HAP-1 (cell line): ENCODE measurements at regions not wholly inside any gene's neighbourhood (a gene's known extent, or its start where the extent isn't known, plus 50 kb on each side); places are given as distances from the start of the nearest gene placed in this dataset.

Source experiments
- DNase-seq, 2 experiments: peaks; one replicate each; pipeline ENCODE4 v3.0.0-alpha.2; 2016 to 2020; ENCODE audit warnings: low spot score in 2 of 2
- H3K27me3 ChIP-seq: fragments of 250-450 bp; sonication (Bioruptor Pico); 2 replicates; pipeline ENCODE4 v1.5.1; 2020; ENCODE audit warnings: low read depth, mild to moderate bottlenecking, moderate library complexity
- H3K36me3 ChIP-seq: fragments of 250-450 bp; sonication (Bioruptor Pico); replicated peaks from 2 replicates; pipeline ENCODE4 v1.5.1; 2020; ENCODE audit warnings: mild to moderate bottlenecking
- H3K4me1 ChIP-seq: fragments of 250-450 bp; sonication (Bioruptor Pico); 2 replicates; pipeline ENCODE4 v1.5.1; 2020; ENCODE audit warnings: mild to moderate bottlenecking
- H3K4me3 ChIP-seq: fragments of 250-450 bp; sonication (Bioruptor Pico); 2 replicates; pipeline ENCODE4 v1.5.1; 2020; ENCODE audit warnings: mild to moderate bottlenecking, moderate library complexity
- H3K9me3 ChIP-seq: fragments of 250-450 bp; sonication (Bioruptor Pico); 2 replicates; pipeline ENCODE4 v1.5.1; 2020; ENCODE audit warnings: mild to moderate bottlenecking, moderate library complexity
- in situ Hi-C: fragments of 300-500 bp; cut with MboI; formaldehyde crosslinking; loops from 3 replicates; pipeline ENCODE4 v1.14.3; 2020; ENCODE audit warnings: low sequenced_read_pairs, inconsistent platforms, mixed read lengths

- Histone ChIP-seq H3K4me3 (no peak overlapping the region), H3K4me1 (no peaks in the 10 kb centered on the region), H3K36me3 (no peaks in the 10 kb centered on the region), H3K9me3 (no peaks in the 10 kb centered on the region), H3K27me3 (no peaks in the 10 kb centered on the region)
- in situ Hi-C loops: no loop called here
- DNase-seq: no peak
Observed at GRCh38 chr5:25646421-25647341, 1001.9 kb upstream of the CDH10 start.

- DNase-seq: no peak
- in situ Hi-C loops: no loop called here
- Histone ChIP-seq H3K4me1 (no peaks in the 10 kb centered on the region), H3K4me3 (no peak overlapping the region), H3K27me3 (no peaks in the 10 kb centered on the region), H3K9me3 (no peaks in the 10 kb centered on the region), H3K36me3 (no peaks in the 10 kb centered on the region)
Observed at GRCh38 chr5:25641124-25641523, 996.3 kb upstream of the CDH10 start.

GRCh38 chr5:25619273-25619672 lies 974.5 kb upstream of the CDH10 start:
- no peaks in the 10 kb centered on the region for H3K4me1 ChIP-seq
- no peak overlapping the region for H3K4me3 ChIP-seq
- in situ Hi-C loops: no loop called here
- DNase-seq: no peak
- H3K36me3 ChIP-seq: no peaks in the 10 kb centered on the region
- no peaks in the 10 kb centered on the region for H3K9me3 ChIP-seq
- H3K27me3 ChIP-seq: no peaks in the 10 kb centered on the region

GRCh38 chr5:25618821-25619220 lies 974.0 kb upstream of the CDH10 start:
- no peaks in the 10 kb centered on the region for H3K27me3 ChIP-seq
- DNase-seq: no peak
- in situ Hi-C loops: no loop called here
- no peak overlapping the region for H3K4me3 ChIP-seq
- H3K9me3 ChIP-seq: no peaks in the 10 kb centered on the region
- H3K4me1 ChIP-seq: no peaks in the 10 kb centered on the region
- no peaks in the 10 kb centered on the region for H3K36me3 ChIP-seq

GRCh38 chr5:25614466-25614865 lies 969.7 kb upstream of the CDH10 start:
- H3K4me3 ChIP-seq: no peak overlapping the region
- DNase-seq: no peak
- H3K9me3 ChIP-seq: 0 out of 2 replicates have a peak, but pooled peaks cover 2% of the 10 kb centered on the region
- no peaks in the 10 kb centered on the region for H3K4me1 ChIP-seq
- in situ Hi-C loops: no loop called here
- no peaks in the 10 kb centered on the region for H3K36me3 ChIP-seq
- no peaks in the 10 kb centered on the region for H3K27me3 ChIP-seq

GRCh38 chr5:25604681-25605080 lies 959.9 kb upstream of the CDH10 start:
- Histone ChIP-seq H3K9me3 (no peaks in the 10 kb centered on the region), H3K36me3 (no peaks in the 10 kb centered on the region), H3K4me1 (no peaks in the 10 kb centered on the region), H3K27me3 (no peaks in the 10 kb centered on the region), H3K4me3 (no peak overlapping the region)
- DNase-seq: no peak
- in situ Hi-C loops: no loop called here

GRCh38 chr5:25579111-25579510 lies 934.3 kb upstream of the CDH10 start:
- no peaks in the 10 kb centered on the region for H3K9me3 ChIP-seq
- in situ Hi-C loops: no loop called here

GRCh38 chr5:25573691-25574090 lies 928.9 kb upstream of the CDH10 start:
- no peaks in the 10 kb centered on the region; the same call in 1 of the 2 replicates for H3K4me1 ChIP-seq
- in situ Hi-C loops: no loop called here
- no peaks in the 10 kb centered on the region for H3K36me3 ChIP-seq
- no peak overlapping the region for H3K4me3 ChIP-seq
- DNase-seq: no peak
- H3K27me3 ChIP-seq: no peaks in the 10 kb centered on the region
- no peaks in the 10 kb centered on the region; the same call in 1 of the 2 replicates for H3K9me3 ChIP-seq

More at GRCh38 chr5:25579111-25579510, 934.3 kb upstream of the CDH10 start:
- DNase-seq: no peak
- H3K27me3 ChIP-seq: no peaks in the 10 kb centered on the region
- H3K36me3 ChIP-seq: no peaks in the 10 kb centered on the region
- no peak overlapping the region for H3K4me3 ChIP-seq
- H3K4me1 ChIP-seq: no peaks in the 10 kb centered on the region

GRCh38 chr5:25570067-25570583 lies 925.3 kb upstream of the CDH10 start:
- Histone ChIP-seq H3K36me3 (no peaks in the 10 kb centered on the region), H3K4me1 (no peaks in the 10 kb centered on the region; the same call in 1 of the 2 replicates), H3K9me3 (no peaks in the 10 kb centered on the region; the same call in 1 of the 2 replicates), H3K4me3 (no peak overlapping the region), H3K27me3 (no peaks in the 10 kb centered on the region)
- in situ Hi-C loops: no loop called here
- DNase-seq: peak in 1 of 2 experiments; percentile 15

GRCh38 chr5:25568989-25569625 lies 924.3 kb upstream of the CDH10 start:
- Histone ChIP-seq H3K4me3 (no peak overlapping the region), H3K4me1 (no peaks in the 10 kb centered on the region; the same call in 1 of the 2 replicates)

GRCh38 chr5:25568294-25568693 lies 923.5 kb upstream of the CDH10 start:
- no peak overlapping the region for H3K4me3 ChIP-seq
- no peak for DNase-seq
- in situ Hi-C loops: no loop called here
- H3K27me3 ChIP-seq: no peaks in the 10 kb centered on the region
- H3K36me3 ChIP-seq: no peaks in the 10 kb centered on the region
- H3K4me1 ChIP-seq: no peaks in the 10 kb centered on the region; the same call in 1 of the 2 replicates
- no peaks in the 10 kb centered on the region; the same call in 1 of the 2 replicates for H3K9me3 ChIP-seq

More at GRCh38 chr5:25568989-25569625, 924.3 kb upstream of the CDH10 start:
- Histone ChIP-seq H3K27me3 (no peaks in the 10 kb centered on the region), H3K9me3 (no peaks in the 10 kb centered on the region; the same call in 1 of the 2 replicates), H3K36me3 (no peaks in the 10 kb centered on the region)
- in situ Hi-C loops: no loop called here
- DNase-seq: no peak

- H3K4me1 ChIP-seq: no peaks in the 10 kb centered on the region; the same call in 1 of the 2 replicates
- in situ Hi-C loops: no loop called here
Observed at GRCh38 chr5:25567881-25568280, 923.1 kb upstream of the CDH10 start.

GRCh38 chr5:25562656-25563055 lies 917.9 kb upstream of the CDH10 start:
- Histone ChIP-seq H3K27me3 (no peaks in the 10 kb centered on the region), H3K4me3 (no peak overlapping the region), H3K4me1 (no peaks in the 10 kb centered on the region), H3K36me3 (no peaks in the 10 kb centered on the region), H3K9me3 (no peaks in the 10 kb centered on the region; the same call in 1 of the 2 replicates)
- DNase-seq: no peak
- in situ Hi-C loops: no loop called here

More at GRCh38 chr5:25567881-25568280, 923.1 kb upstream of the CDH10 start:
- no peaks in the 10 kb centered on the region; the same call in none of the 2 replicates for H3K9me3 ChIP-seq
- no peak for DNase-seq
- H3K27me3 ChIP-seq: no peaks in the 10 kb centered on the region
- H3K4me3 ChIP-seq: no peak overlapping the region
- no peaks in the 10 kb centered on the region for H3K36me3 ChIP-seq

- in situ Hi-C loops: no loop called here
- no peaks in the 10 kb centered on the region for H3K27me3 ChIP-seq
- no peak overlapping the region for H3K4me3 ChIP-seq
- no peaks in the 10 kb centered on the region for H3K9me3 ChIP-seq
- DNase-seq: no peak
- no peaks in the 10 kb centered on the region for H3K36me3 ChIP-seq
- H3K4me1 ChIP-seq: no peaks in the 10 kb centered on the region
Observed at GRCh38 chr5:25554077-25554476, 909.3 kb upstream of the CDH10 start.
